ENCODE measurements at regions not wholly inside any gene's neighbourhood (a gene's known extent, or its start where the extent isn't known, plus 50 kb on each side); places are given as distances from the start of the nearest gene placed in this dataset.

GRCh38 chr6:163837691-163838431, 423.3 kb downstream of the QKI start:
- Histone ChIP-seq H3K27me3 (no peaks in the 10 kb centered on the region), H3K4me1 (peaks cover 10% of the 10 kb centered on the region), H3K27ac (no peak overlapping the region), H3K36me3 (no peaks in the 10 kb centered on the region), H3K4me3 (peak overlapping the region; percentile 10), H3K9me3 (no peaks in the 10 kb centered on the region)
- 16% methylated on average over 17 of the region's 17 CpGs for WGBS
- no peak for DNase-seq (ENCODE audit: low spot score in 2 of 2)
- no peak for TF ChIP-seq POLR2AphosphoS5 (IDR thresholded peaks at IDR 0.05)
- no peak for TF ChIP-seq POLR2A (IDR thresholded peaks at IDR 0.05)
- TF ChIP-seq, protein P1, sequence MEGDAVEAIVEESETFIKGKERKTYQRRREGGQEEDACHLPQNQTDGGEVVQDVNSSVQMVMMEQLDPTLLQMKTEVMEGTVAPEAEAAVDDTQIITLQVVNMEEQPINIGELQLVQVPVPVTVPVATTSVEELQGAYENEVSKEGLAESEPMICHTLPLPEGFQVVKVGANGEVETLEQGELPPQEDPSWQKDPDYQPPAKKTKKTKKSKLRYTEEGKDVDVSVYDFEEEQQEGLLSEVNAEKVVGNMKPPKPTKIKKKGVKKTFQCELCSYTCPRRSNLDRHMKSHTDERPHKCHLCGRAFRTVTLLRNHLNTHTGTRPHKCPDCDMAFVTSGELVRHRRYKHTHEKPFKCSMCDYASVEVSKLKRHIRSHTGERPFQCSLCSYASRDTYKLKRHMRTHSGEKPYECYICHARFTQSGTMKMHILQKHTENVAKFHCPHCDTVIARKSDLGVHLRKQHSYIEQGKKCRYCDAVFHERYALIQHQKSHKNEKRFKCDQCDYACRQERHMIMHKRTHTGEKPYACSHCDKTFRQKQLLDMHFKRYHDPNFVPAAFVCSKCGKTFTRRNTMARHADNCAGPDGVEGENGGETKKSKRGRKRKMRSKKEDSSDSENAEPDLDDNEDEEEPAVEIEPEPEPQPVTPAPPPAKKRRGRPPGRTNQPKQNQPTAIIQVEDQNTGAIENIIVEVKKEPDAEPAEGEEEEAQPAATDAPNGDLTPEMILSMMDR (IDR thresholded peaks at IDR 0.05): no peak

DNA sequence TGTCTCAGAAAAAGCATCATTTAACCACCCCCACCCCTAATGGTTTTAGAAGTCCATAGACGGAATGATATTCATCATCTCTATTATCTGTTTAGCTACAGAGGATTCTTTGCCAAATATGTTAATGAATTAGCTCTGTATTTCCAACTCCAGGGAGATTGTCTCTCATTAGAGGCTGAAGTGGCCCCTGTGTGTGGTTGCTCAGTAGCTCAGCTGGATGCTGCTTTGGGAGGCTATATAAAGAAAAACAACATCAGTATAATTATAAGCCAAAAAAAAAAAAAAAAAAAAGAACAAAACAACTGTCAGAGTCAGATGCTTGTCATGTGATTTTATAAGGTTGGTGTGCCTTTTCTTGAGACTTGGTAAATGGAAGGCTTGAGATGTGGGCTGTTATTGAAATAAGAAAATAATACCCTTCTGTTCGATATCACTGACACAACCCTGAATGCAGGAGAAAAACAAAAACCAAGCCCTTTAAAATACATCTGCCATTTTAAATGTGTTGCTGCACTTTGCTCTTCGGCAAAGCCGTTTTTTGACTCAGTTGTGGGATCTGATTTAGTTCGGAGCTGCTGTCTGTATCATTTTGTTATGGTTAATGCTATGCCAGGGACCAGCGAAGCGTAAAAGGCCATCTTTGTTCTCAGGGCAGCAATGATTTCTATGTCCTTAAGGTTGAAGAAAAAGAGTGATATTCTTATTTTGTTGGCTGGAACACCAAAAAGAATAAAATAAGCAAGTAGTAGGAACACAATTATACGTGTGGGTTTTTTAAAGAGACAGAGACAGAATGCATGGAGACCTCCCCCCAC, 422.6 kb downstream of the QKI start:
- Histone ChIP-seq H3K9me3 (no peaks in the 10 kb centered on the region), H3K4me3 (peak overlapping the region; percentile 10), H3K4me1 (peaks cover 9% of the 10 kb centered on the region), H3K27ac (no peak overlapping the region), H3K36me3 (no peaks in the 10 kb centered on the region), H3K27me3 (no peaks in the 10 kb centered on the region)
- 66% methylated on average over 8 of the region's 8 CpGs for whole genome bisulfite sequencing
- DNase-seq (ENCODE audit: low spot score in 2 of 2): no peak
- no peak for TF ChIP-seq POLR2AphosphoS5 (IDR thresholded peaks at IDR 0.05)
- TF ChIP-seq EP300 (IDR thresholded peaks at IDR 0.05): no peak
- TF ChIP-seq, protein P1 (IDR thresholded peaks at IDR 0.05): no peak
- no peak for TF ChIP-seq POLR2A (IDR thresholded peaks at IDR 0.05)

GRCh38 chr6:163835439-163836171, 421.1 kb downstream of the QKI start:
- no peak for TF ChIP-seq EP300 (IDR thresholded peaks at IDR 0.05)
- TF ChIP-seq POLR2AphosphoS5 (IDR thresholded peaks at IDR 0.05): no peak
- TF ChIP-seq, protein P1 (IDR thresholded peaks at IDR 0.05): no peak
- no peak for TF ChIP-seq POLR2A (IDR thresholded peaks at IDR 0.05)

GRCh38 chr6:163834226-163834970, 419.9 kb downstream of the QKI start:
- no peak for TF ChIP-seq POLR2AphosphoS5 (IDR thresholded peaks at IDR 0.05)
- TF ChIP-seq, protein P1 (IDR thresholded peaks at IDR 0.05): no peak
- TF ChIP-seq POLR2A (IDR thresholded peaks at IDR 0.05): no peak
- no peak for TF ChIP-seq EP300 (IDR thresholded peaks at IDR 0.05)
- Histone ChIP-seq H3K4me3 (no peak overlapping the region), H3K27ac (no peak overlapping the region), H3K4me1 (peaks cover 9% of the 10 kb centered on the region), H3K9me3 (no peaks in the 10 kb centered on the region), H3K27me3 (no peaks in the 10 kb centered on the region), H3K36me3 (no peaks in the 10 kb centered on the region)
- WGBS: 92% methylated on average over 42 of the region's 46 CpGs
- DNase-seq (ENCODE audit: low spot score in 2 of 2): no peak

More at GRCh38 chr6:163835439-163836171, 421.1 kb downstream of the QKI start:
- Histone ChIP-seq H3K4me1 (peaks cover 9% of the 10 kb centered on the region), H3K27ac (no peak overlapping the region), H3K36me3 (no peaks in the 10 kb centered on the region), H3K27me3 (no peaks in the 10 kb centered on the region), H3K9me3 (no peaks in the 10 kb centered on the region), H3K4me3 (no peak overlapping the region)
- DNase-seq (ENCODE audit: low spot score in 2 of 2): no peak
- WGBS: 90% methylated on average over 13 of the region's 13 CpGs
